DMS153 (cell line): ENCODE measurements at regions not wholly inside any gene's neighbourhood (a gene's known extent, or its start where the extent isn't known, plus 50 kb on each side); places are given as distances from the start of the nearest gene placed in this dataset.

Experiments
- DNase-seq: peaks from one replicate; lab custom pipeline; 2025; lab: John Stamatoyannopoulos, UW

- no peak for DNase-seq
Observed at GRCh38 chr1:37085393-37085792, 51.1 kb upstream of the GRIK3 start.

GRCh38 chr1:37089750-37090149, 55.4 kb upstream of the GRIK3 start:
- DNase-seq, result no peak

- no peak for DNase-seq
Observed at GRCh38 chr1:37090671-37091070, 56.4 kb upstream of the GRIK3 start.

GRCh38 chr1:37092937-37093336, 58.6 kb upstream of the GRIK3 start:
- DNase-seq, result no peak

GRCh38 chr1:37094302-37094701, 60.0 kb upstream of the GRIK3 start:
- peak; percentile 75 for DNase-seq

- no peak for DNase-seq
Observed at GRCh38 chr1:37096523-37096922, 62.2 kb upstream of the GRIK3 start.

- DNase-seq, result no peak
Observed at GRCh38 chr1:37097731-37098130, 63.4 kb upstream of the GRIK3 start.

- DNase-seq, result no peak
Observed at GRCh38 chr1:37098237-37098636, 63.9 kb upstream of the GRIK3 start.

- DNase-seq, result no peak
Observed at GRCh38 chr1:37100310-37100709, 66.0 kb upstream of the GRIK3 start.

- no peak for DNase-seq
Observed at GRCh38 chr1:37102656-37103382, 68.5 kb upstream of the GRIK3 start.

- no peak for DNase-seq
Observed at GRCh38 chr1:37105911-37106310, 71.6 kb upstream of the GRIK3 start.

GRCh38 chr1:37107153-37107907, 73.0 kb upstream of the GRIK3 start:
- no peak for DNase-seq

GRCh38 chr1:37108596-37109188, 74.4 kb upstream of the GRIK3 start:
- no peak for DNase-seq

- no peak for DNase-seq
Observed at GRCh38 chr1:37112430-37112829, 78.1 kb upstream of the GRIK3 start.

GRCh38 chr1:37113285-37113997, 79.1 kb upstream of the GRIK3 start:
- DNase-seq, result no peak

GRCh38 chr1:37118790-37119189, 84.5 kb upstream of the GRIK3 start:
- no peak for DNase-seq

- no peak for DNase-seq
Observed at GRCh38 chr1:37120279-37120678, 86.0 kb upstream of the GRIK3 start.

- no peak for DNase-seq
Observed at GRCh38 chr1:37123276-37124115, 89.2 kb upstream of the GRIK3 start.

GRCh38 chr1:37124501-37124900, 90.2 kb upstream of the GRIK3 start:
- DNase-seq, result no peak

- DNase-seq, result no peak
Observed at GRCh38 chr1:37125295-37125694, 91.0 kb upstream of the GRIK3 start.

- DNase-seq, result no peak
Observed at GRCh38 chr1:37127254-37127748, 93.0 kb upstream of the GRIK3 start.
